Upper lobe of left lung (tissue), 4 donors: ENCODE measurements at regions not wholly inside any gene's neighbourhood (a gene's known extent, or its start where the extent isn't known, plus 50 kb on each side); places are given as distances from the start of the nearest gene placed in this dataset.

Source experiments
- CTCF ChIP-seq, 6 experiments: fragments of 450-650 bp in 4 of 6; fragments of 200-600 bp in 2 of 6; sonication (generic) in 2 of 6; IDR thresholded peaks; one replicate each; pipeline ENCODE4 v1.5.1; 2016 to 2019; ENCODE audit warnings: antibody characterized with exemption in 6 of 6
- EP300 ChIP-seq, 4 donors: sonication (generic); formaldehyde crosslinking; IDR thresholded peaks; one replicate each; pipeline ENCODE4 v1.5.1; 2017; ENCODE audit warnings: antibody characterized with exemption in 4 of 4, control low read depth in 2 of 4
- POLR2A ChIP-seq, 4 donors: fragments of 450-650 bp; IDR thresholded peaks; one replicate each; pipeline ENCODE4 v1.5.1; 2016 to 2017; ENCODE audit warnings: antibody characterized with exemption in 4 of 4, mild to moderate bottlenecking in 2 of 4
- POLR2AphosphoS5 ChIP-seq, 2 donors: sonication (generic); formaldehyde crosslinking; IDR thresholded peaks; one replicate each; pipeline ENCODE4 v1.5.1; 2017; ENCODE audit warnings: antibody characterized with exemption in 2 of 2

GRCh38 chr2:67613227-67613626 lies 216.1 kb downstream of the ETAA1 start:
- TF ChIP-seq POLR2AphosphoS5 (IDR thresholded peaks at IDR 0.05) (no peak), POLR2A (IDR thresholded peaks at IDR 0.05) (no peak), CTCF (IDR thresholded peaks at IDR 0.05) (no peak), EP300 (IDR thresholded peaks at IDR 0.05) (peak in 1 of 4 donors; percentile 79)
